ENCODE measurements at regions not wholly inside any gene's neighbourhood (a gene's known extent, or its start where the extent isn't known, plus 50 kb on each side); places are given as distances from the start of the nearest gene placed in this dataset.
"Not testable (repeated sequence)": the region's sequence is repeated elsewhere in the genome, so short reads cannot be mapped to it uniquely, and the experiment has no call there.

DNA sequence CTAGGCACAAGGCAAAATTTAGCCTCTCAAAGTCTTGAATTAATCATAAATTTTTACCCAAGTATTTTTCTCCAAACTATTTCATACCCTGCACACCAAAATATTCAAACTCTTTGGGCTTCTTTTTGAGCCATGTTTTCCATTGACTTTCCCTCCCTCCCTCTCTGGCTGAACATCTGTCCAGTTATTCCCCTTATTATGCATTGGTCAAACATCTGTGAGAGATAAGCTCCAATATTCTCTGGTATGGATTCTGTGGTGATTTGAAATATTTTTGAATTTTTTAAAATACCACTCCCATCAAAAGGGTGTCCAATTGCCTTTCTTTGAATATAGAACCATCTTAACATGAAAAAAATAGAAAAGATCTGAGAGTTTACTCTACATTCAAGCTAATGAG lies 244.2 kb downstream of the RFPL4B start:
- no peak for DNase-seq

DNA sequence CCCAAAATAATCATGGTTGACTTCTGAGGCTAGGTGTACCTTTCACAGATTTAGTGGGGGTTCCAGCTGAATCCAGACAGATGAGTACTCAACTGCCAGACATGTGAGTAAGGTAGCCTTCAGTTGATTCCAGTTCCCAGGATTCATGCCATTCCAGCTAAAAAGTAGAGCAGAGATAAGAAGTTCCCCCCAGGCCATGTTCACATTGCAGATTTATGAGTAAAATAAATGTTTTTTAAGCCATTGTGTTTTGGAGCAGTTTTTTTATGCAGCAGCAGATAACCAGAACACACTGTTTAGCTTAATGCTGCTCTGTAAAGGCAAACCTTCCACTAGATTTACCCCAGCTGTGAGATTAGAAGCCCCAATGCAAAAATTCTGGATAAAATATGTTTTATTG lies 245.0 kb downstream of the RFPL4B start:
- DNase-seq, result no peak

DNA sequence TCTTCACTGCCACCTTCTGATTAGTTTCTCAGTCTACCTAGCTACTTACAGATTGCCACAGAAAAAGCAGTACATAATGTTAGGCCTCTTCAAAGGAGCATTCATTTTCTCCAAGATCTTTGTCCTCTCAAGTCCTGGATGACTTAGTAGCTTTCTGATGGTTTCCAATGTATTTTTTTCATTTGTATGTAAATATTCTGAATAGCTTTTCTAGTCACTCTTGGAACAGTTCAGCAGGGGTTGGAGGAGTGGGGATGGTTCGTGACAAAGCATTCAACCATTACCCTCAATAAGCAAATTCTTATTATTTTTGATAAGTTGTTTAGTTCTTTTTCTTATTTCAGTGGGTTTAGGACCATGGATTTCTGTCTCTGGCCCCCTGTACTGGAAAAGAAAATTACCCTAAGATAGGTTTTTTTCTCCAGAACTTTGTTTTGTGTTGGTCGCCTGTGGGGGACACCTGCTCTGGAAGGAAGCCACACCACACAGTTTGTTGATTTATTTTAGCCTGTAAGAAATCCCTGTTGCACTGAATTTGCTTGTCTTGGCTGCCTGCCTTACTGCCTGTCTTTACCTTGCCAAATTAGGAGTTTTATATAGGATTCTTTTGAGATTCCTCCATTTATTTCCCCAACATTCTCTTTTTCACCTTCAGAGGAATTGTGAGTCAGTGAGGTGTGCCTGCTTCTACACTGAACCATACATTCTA lies 247.9 kb downstream of the RFPL4B start:
- no peak for DNase-seq

DNA sequence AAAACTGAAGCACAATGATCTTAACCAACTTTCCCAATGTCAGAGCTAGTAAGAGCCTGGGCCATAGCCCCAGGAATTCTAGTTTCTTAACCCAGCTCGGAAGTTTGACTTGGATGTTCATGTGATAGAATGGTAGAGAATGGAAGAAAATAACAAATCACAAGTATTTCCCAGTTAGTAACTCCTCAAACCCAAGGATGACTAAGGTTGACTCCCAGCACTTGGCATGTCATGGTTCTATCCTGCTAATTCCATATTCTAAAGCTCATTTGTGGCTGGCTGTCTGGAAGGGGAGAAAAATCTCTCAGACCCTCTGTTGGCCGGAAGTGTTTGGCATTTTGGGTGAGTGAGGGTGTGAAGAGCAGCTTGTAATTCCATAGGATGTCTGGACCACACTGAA lies 248.7 kb downstream of the RFPL4B start:
- no peak for DNase-seq

DNA sequence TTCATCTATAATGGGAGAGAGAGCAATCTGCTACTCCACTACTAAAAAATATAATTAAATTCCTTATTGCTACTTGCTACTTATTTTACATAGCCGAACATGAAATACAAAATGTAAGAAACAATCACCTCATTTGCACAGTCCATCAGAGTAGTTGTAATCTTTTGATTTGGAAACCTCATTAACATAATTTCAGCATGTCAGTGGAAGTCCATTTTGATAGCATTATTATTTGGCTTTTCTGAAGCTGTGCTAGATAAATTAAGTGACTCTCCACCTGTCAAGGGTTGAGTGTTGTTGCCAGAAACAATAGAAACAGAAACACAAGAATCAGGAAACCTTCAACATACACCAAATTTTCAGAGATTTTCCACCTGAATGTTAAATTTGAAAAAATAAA lies 250.0 kb downstream of the RFPL4B start:
- DNase-seq, result no peak

DNA sequence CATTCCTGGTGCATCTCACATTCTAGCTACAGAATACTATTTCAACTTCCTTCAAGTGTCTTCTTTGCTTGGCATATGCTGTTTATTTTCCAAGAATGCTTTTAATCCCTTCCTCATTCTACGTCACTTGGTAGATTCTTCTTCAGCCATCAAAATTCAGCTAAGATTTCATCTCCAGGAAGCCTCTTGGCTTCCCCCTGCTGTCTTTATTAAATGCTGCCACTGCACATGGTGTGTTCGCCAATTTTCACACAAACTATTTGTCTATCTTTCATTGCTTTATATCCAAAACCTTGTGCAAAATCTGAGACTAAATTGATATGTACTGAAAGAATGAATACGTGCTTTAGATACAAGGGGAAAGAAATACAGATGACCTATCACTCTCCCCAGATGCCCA lies 253.0 kb downstream of the RFPL4B start:
- no peak for DNase-seq

DNA sequence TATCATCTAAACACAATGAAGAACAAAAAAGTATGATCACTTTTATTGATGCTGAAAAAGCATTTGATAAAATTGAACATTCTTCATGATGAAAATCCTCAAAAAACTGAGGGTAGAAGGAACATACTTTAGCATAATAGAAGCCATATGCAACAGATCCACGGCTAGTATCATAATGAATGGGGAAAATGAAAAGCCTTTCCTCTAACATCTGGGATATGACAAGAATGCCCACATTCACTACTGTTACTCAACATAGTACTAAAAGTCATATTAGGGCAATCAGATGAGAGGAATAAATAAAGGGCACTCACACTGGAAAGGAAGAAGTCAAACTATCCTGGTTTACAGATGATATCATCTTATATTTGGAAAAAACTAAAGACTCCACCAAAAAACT lies 256.6 kb downstream of the RFPL4B start:
- no peak for DNase-seq

DNA sequence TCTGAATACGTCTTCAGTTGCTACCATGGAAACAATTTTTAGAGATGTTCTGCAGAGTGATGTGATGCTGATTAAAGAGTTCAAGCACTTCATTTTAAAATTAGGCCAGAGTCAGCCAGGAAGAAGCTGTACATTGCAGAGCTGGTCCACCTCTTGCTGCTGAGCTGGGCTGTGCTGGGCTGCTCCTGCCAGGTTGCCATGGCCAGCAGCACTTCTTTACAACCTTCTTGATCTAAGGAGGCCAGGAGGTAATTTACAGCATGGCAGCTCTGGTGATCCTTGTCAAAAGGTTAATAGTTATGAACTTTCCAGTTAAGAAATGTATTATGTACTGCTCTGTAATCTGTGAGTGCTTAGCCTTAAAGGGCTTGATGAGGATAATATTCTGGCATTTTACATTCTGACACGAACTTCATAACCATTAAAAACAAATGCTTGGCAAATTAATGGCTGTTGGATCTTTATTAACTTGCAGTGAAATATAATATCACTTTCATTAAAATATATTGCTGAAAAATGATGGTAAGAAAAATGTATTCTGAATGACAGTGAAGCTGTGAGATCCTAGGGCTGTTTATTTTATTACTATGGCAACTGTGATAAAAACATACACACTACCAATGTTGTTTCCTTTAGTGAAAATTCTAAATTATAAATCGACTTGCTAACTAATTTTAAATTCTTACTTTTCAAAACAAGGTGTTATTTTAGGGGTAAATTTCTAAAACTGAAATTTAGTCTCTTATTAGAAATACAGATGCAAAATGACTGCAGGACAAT lies 259.7 kb downstream of the RFPL4B start:
- no peak for DNase-seq

DNA sequence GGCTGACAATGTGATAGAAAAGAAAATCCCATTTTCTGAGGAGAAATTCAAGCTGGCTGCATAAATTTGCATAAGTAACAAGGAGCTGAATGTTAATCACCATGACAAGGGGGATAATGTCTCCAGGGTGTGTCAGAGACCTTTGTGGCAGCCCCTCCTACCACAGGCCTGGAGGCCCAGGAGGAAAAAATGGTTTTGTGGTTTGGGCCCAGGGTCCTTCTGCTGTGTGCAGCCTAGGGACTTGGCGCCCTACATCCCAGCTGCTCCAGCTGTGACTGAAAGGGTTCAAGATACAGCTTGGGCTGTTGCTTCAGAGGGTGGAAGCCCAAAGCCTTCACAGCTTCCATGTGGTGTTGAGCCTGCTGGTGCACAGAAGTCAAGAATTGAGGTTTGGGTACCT lies 261.8 kb downstream of the RFPL4B start:
- DNase-seq, result not testable (repeated sequence)

DNA sequence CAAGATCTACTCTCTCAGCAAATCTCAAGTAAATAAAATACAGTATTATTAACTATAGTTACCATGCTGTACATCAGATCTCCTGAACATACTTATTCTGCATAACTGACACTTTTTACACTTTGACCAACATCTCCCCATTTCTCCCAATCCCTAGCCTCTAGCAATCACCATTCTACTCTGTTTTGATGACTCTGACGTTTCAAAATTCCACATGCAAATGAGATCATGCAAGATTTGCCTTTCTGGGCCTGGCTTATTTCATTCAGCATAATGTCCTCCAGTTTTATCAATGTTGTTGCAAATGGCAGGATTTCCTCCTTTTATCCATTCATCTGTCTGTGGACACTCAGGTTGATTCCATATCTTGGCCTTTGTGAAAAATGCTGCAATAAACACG lies 266.3 kb downstream of the RFPL4B start:
- no peak for DNase-seq

DNA sequence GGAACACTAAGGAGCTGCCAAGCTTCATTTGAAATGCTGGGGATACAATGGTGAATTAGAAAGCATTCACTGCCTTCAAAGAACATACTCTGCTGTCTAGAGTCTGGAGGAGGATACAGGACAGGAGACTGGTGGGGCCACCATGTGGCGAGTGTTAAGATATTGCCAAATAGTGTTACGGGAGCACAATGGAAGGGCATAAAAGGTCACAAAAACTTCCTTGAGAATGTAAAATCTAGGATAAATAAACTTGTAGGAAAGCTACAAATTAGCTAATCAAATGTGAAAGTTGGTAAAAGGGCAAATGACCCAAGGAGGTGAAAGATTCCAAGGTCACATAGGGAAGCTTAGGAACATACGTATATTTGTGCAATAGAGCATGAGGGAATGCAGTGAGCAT lies 271.7 kb downstream of the RFPL4B start:
- no peak for DNase-seq

DNA sequence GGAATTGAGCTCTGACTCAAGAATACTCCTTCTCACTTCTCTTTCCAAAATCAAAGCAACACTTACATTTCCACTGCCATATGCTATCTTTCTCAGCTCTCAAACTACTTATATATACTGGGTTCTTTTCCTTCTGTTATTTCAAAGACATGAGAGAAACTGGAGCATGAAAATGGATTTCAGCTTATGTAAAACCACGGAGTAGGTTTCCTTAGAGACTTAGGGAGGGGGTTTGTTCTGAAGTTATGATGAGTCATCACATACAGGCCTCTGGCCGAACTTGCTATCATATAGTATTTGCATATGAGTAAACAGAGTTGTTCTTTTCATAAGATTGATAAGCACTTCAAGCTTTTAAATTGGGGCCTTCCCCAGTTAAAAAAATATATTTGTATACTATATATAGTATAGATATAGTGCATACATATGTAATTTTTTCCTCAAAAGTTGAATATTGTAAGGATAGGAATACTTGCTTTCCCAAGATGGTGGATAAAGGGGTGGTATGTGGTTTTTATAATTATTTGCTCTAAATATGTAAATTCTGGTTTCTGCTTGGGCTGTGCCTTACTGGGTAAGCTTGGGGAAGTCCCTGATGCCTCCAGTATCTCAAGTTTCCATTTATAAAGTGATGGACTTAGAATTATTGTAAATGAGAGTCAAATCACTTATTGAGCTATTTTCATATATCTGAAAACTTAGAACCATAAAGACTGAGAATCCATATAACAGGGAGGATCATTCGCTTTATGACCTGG lies 273.9 kb downstream of the RFPL4B start:
- DNase-seq, result no peak

DNA sequence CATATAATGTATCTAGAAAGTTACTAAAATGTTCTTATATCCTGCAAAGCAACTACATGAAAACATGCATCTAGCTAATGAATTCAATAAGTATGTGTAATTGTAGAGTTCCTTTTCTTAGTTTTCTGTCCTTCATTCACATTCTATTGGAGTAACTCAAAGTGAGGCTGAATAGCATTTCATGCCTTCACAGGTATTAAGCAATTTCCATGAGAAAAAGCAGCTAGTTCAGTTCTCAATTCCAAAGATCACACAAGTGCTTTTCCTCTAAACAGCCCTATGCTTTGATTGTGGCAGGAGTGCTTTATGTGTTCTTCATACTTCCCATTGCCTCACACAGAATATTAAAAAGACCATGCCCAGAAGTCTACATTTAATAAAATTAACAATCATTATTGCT lies 274.9 kb downstream of the RFPL4B start:
- DNase-seq, result no peak

DNA sequence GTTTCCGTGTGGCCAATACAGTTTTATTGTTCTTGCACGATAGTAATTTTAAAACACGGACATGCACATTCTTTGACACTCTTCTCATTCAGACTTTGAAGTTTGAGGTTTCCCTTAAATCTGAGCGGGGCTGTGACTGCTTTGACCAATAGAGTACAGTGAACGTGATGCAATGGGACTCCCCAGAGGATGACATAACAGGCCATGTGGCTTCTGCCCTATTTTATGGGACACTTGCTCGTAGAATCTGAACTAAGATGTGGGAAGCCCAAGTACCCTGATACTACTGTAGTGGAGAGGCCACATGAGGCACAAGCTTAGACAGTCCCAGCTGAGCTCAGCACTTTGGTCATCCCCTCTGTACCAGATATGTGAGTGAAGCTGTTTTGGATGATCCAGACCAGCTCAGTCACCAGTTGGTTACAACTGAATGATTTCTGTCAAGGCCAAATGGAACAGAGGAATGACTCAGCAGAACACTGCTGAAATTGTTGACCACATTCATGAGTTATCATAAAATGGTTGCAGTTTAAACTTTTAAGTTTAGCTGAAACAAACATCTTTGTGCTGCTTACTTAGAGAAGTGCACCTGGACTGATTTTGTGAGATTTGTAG lies 279.4 kb downstream of the RFPL4B start:
- DNase-seq, result no peak

DNA sequence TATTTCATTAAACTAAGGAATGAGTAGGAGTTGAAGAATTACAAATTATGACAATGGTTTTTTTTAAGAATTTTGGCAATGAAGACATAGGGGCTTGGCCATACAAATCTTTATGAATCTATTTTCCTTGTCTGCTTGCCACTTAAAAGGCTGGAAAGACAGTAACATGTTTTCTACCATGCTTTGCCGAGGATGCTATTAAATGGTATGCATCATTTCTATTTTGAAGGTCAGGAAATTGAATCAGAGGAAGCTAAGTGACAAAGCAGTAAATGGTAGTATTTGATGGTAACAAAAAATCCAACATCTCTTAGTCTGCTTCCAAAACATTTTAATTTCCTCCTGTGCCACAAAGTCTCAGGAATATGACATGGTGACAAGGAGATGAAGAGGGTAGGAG lies 287.2 kb downstream of the RFPL4B start:
- DNase-seq, result no peak

DNA sequence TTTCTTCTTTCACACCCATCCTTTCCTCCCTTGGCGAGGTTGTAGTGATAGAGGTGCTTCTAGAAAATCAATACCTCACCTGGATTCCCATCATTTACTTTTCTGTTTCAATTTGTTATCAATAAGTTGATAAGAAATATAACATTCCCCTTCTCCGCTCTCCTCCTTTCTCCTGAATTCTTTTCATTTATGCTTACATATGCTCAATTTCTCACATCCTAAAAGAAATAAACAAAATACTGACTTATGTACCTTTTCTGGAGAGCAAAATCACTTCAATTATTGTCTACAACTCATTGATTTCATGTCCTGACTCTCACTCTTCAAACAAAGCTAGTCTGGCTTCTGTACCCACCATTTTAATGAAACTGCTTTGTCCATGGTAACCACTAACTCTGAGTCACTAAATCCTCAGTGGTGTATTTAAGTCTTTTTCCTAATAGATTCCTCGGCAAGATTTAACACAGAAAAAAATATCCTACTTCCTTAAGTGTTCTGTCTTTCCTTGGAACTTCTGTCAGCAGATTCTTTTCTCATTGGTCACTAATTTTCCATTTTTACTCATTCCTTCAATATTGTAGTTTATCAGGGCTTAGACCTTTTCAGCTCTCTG lies 289.6 kb downstream of the RFPL4B start:
- DNase-seq, result no peak

DNA sequence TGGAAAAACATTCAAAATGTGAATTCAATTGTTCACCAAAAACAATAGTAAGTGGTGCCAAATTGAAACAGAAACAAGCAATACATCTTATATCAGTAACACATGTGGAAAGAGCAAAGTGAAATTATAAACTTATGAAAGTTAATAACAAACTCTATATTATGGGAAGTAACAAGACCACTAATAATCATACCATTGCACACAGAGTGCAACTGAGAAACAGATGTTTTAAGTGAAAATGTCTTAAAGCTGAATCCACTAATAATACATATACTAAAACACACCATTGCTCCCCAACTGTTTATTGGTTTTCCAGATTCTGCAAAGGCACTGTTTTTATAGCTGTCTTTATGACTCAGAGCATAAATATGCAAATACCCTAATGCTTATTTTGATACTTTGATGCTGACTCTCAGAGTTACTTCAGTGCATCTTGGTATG lies 292.3 kb downstream of the RFPL4B start:
- no peak for DNase-seq

DNA sequence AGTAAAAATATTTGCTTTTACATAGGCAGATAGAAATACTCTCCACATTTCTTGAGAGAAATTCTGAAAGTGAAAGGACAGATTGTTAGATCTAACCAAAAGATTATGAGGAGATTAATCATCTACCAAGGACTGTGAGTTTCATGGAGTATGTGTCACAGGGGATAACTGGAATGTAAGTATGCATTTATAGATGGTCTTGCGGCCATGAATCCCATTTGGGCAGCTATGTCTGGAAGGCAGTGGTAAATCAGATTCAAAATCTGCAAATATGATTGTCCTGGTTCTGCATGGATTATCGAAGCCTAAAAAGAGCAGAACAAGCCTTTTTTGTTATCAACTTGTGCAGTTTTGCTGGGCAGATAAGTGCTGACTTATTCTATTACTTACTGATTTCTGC lies 293.8 kb downstream of the RFPL4B start:
- DNase-seq, result no peak

DNA sequence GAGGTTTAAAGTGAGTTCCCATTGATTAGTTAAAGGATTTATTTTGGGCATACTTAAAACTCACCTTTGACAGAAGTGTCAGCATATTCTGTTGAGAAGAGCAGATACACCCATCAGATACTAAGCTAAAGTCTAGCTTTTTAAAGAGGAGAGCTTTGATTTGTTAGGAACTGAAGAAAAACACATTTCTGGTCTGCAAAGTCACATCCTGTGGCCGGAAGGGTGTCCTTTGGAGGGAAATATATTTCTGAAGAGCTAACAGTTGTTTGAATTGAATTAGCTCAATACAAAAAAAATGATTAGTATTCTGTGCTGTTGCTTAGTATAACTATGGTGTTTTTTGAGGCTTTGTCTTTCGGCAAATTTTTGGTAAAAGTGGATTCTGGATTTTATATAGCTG lies 302.7 kb downstream of the RFPL4B start:
- DNase-seq, result no peak

DNA sequence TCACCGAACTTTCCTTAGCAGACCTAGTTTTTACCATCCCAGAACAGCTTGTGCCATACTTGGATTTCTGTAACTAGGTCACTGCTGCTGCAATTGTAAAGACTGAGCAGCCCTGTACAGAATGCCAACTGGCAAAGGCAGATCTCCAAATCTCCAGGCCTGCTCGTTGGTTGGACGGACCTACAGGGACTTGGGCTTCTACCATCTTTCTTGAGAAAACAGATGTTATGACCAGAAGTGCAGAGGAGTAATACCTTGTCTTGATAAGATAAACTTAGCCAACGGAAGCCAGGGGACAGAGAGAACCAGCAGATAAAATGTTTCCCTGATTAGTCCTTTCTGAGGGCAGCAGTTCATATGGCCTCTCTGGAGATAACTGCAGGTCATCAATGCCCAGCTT lies 304.1 kb downstream of the RFPL4B start:
- DNase-seq, result no peak

DNA sequence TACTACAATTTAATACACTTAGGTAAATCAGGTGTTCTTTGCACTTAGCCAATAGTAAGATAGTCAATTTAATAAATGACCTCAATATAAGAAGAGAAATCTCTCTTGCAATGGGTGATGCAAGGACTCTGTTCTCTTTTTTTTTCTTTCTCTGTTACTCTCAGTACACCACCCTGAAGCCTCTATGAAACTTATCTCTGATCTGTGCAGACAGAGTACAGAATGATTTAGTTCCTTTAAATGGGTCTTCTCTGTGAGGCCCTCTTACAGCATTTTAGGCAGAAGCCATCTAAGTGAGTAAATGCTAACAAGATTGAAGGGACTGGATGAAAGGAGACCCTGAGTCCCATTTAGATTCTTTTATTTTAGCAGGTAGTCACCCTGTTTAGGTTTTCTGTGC lies 312.8 kb downstream of the RFPL4B start:
- no peak for DNase-seq

DNA sequence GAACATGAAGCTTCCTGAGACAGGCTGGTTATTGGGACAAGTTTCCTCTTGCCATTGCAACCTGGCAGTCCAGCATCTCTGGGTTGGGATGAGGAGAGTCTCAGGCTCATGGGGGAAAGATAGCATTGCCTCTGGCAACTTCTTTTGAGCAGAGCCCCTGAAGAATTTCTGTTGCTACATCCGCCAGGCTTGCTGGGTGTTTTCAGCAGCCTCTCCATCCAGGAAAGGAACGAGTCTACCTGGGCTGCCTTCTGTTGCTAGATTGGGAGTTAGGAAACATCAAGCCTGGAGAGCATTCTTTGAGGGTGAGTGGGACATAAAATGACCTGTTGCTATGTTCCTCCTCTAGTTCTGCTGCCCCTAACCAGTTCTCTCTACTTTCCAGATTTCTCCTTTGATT lies 313.5 kb downstream of the RFPL4B start:
- DNase-seq, result no peak

DNA sequence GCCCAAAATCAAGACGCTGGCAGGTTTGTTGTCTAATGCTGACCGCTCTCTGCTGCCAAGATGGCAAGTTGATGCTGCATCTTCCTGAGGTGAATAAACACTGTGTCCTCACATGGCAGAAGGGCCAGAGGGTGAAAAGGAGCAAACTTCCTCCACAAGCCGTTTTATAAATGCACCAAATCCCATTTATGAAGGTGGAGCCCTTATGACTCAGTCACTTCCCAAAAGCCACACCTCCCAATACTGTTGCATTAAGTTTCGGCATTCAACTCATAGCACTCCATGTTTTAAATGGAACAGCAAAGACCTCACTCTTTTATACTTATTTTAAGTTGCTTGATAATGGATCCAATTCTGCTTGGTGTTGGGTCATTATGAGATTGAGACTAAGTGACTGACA lies 316.6 kb downstream of the RFPL4B start:
- DNase-seq, result no peak

Measured in NCI-H69 (cell line).